ENCODE measurements at regions not wholly inside any gene's neighbourhood (a gene's known extent, or its start where the extent isn't known, plus 50 kb on each side); places are given as distances from the start of the nearest gene placed in this dataset.
"Not testable (repeated sequence)": the region's sequence is repeated elsewhere in the genome, so short reads cannot be mapped to it uniquely, and the experiment has no call there.

DNA sequence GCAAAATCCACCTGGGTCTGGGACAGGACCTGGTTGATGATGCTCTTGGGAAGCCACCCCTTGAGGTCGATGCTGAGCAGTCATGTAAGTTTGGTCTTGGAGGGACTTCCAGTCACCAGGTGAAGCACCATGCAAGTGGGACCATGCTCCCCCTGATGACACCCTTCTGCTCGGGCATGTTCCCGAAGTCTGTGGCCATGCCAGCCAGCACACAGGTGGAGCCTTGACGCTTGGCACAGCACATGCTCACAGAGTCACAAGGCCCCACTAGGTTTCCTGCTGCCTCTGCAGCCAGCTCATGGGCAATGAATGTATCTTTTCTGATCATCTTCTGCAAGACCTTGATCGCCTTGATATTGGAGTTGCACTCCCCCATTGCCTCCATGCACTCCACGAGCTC is 1920.2 kb downstream of the PCDH9 start:
- DNase-seq (no peak), ATAC-seq (no peak)
- intact Hi-C loops (cut with DNase I; ENCODE audit: low total_unique reads) (no loop called here), in situ Hi-C loops (cut with MboI; ENCODE audit: low sequenced_read_pairs in 4 of 4) (no loop called here)
- H3K9me3 ChIP-seq, result no peaks in the 10 kb centered on the region
- no peaks in the 10 kb centered on the region for H3K36me3 ChIP-seq
- no peaks in the 10 kb centered on the region for H3K27me3 ChIP-seq
- no peak overlapping the region for H3K27ac ChIP-seq
- no peak overlapping the region for H3K4me3 ChIP-seq
- TF ChIP-seq, protein P1, sequence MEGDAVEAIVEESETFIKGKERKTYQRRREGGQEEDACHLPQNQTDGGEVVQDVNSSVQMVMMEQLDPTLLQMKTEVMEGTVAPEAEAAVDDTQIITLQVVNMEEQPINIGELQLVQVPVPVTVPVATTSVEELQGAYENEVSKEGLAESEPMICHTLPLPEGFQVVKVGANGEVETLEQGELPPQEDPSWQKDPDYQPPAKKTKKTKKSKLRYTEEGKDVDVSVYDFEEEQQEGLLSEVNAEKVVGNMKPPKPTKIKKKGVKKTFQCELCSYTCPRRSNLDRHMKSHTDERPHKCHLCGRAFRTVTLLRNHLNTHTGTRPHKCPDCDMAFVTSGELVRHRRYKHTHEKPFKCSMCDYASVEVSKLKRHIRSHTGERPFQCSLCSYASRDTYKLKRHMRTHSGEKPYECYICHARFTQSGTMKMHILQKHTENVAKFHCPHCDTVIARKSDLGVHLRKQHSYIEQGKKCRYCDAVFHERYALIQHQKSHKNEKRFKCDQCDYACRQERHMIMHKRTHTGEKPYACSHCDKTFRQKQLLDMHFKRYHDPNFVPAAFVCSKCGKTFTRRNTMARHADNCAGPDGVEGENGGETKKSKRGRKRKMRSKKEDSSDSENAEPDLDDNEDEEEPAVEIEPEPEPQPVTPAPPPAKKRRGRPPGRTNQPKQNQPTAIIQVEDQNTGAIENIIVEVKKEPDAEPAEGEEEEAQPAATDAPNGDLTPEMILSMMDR (IDR thresholded peaks at IDR 0.05 in 4 of 5, conservative IDR thresholded peaks at IDR 0.05 in 1 of 5), result no peak
- TF ChIP-seq POLR2A (IDR thresholded peaks at IDR 0.05), result no peak
- H3K4me1 ChIP-seq, result no peaks in the 10 kb centered on the region

GRCh38 chr13:65308729-65309128 is 1921.4 kb downstream of the PCDH9 start:
- H3K27ac ChIP-seq; H3K36me3 ChIP-seq; intact Hi-C loops (cut with DNase I; ENCODE audit: low total_unique reads); H3K9me3 ChIP-seq; DNase-seq; H3K27me3 ChIP-seq; ATAC-seq; in situ Hi-C loops (cut with MboI; ENCODE audit: low sequenced_read_pairs in 4 of 4); H3K4me3 ChIP-seq; H3K4me1 ChIP-seq: not testable (repeated sequence)

DNA sequence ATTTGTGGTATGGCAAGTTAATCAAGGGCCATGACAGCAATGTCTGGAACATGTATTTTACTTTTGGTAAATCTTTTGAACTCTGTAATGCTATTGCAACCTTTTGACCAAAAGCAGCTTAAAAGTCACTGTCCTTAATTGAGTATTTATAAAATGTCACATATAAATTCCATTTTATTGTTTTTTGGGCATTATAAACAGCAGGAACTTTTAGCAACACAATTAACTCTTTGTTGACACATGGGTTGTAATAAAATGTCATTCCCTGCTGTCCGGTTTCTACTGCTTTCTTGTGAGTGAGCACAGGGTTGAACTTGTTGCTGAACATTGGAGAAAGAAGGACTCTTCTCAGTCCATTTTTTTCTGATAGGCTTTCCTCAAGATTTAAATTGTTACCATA is 1923.1 kb downstream of the PCDH9 start:
- ATAC-seq (no peak), DNase-seq (no peak)
- no peaks in the 10 kb centered on the region for H3K27me3 ChIP-seq
- in situ Hi-C loops (cut with MboI; ENCODE audit: low sequenced_read_pairs in 4 of 4) (no loop called here), intact Hi-C loops (cut with DNase I; ENCODE audit: low total_unique reads) (no loop called here)
- H3K4me1 ChIP-seq, result no peaks in the 10 kb centered on the region
- H3K4me3 ChIP-seq, result no peak overlapping the region
- H3K9me3 ChIP-seq, result no peaks in the 10 kb centered on the region
- no peak for TF ChIP-seq POLR2A (IDR thresholded peaks at IDR 0.05)
- TF ChIP-seq, protein P1 (IDR thresholded peaks at IDR 0.05 in 4 of 5, conservative IDR thresholded peaks at IDR 0.05 in 1 of 5), result no peak
- H3K27ac ChIP-seq, result no peak overlapping the region
- H3K36me3 ChIP-seq, result no peaks in the 10 kb centered on the region

GRCh38 chr13:65302691-65303090 is 1927.4 kb downstream of the PCDH9 start:
- Histone ChIP-seq H3K27me3 (no peaks in the 10 kb centered on the region), H3K4me1 (no peaks in the 10 kb centered on the region), H3K4me3 (no peak overlapping the region), H3K36me3 (no peaks in the 10 kb centered on the region), H3K9me3 (no peaks in the 10 kb centered on the region), H3K27ac (no peak overlapping the region)
- DNase-seq (no peak), ATAC-seq (no peak)
- intact Hi-C loops (cut with DNase I; ENCODE audit: low total_unique reads) (no loop called here), in situ Hi-C loops (cut with MboI; ENCODE audit: low sequenced_read_pairs in 4 of 4) (no loop called here)
- TF ChIP-seq, protein P1 (IDR thresholded peaks at IDR 0.05 in 4 of 5, conservative IDR thresholded peaks at IDR 0.05 in 1 of 5), result no peak
- TF ChIP-seq POLR2A (IDR thresholded peaks at IDR 0.05), result no peak

DNA sequence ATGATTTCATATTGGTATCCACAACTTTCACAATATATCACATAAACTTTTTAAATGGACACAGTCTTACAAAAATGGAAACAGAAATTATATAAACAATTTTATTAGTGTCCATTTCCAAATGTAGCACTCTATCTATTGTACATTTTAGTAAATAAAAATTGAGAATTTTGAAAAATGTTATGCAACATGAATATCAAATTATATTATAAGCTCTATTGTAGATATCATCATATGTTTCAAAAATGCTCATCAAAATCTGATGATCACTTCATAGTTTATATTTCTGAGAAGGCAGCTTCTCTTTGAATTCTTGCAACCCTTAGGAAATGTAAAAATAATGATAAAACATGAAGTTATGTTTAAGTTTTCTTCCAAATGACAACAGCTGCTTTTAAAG is 1928.6 kb downstream of the PCDH9 start:
- H3K27ac ChIP-seq, result no peak overlapping the region
- DNase-seq, result no peak
- ATAC-seq, result no peak
- H3K36me3 ChIP-seq, result no peaks in the 10 kb centered on the region
- in situ Hi-C loops (cut with MboI; ENCODE audit: low sequenced_read_pairs in 4 of 4) (no loop called here), intact Hi-C loops (cut with DNase I; ENCODE audit: low total_unique reads) (no loop called here)
- TF ChIP-seq, protein P1 (IDR thresholded peaks at IDR 0.05 in 4 of 5, conservative IDR thresholded peaks at IDR 0.05 in 1 of 5), result no peak
- no peak for TF ChIP-seq POLR2A (IDR thresholded peaks at IDR 0.05)
- no peaks in the 10 kb centered on the region for H3K9me3 ChIP-seq
- no peaks in the 10 kb centered on the region for H3K27me3 ChIP-seq
- H3K4me1 ChIP-seq, result no peaks in the 10 kb centered on the region
- H3K4me3 ChIP-seq, result no peak overlapping the region

Measured in gastrocnemius medialis (tissue), 4 donors.